Rectal smooth muscle tissue (tissue), 1 donor: ENCODE measurements at regions not wholly inside any gene's neighbourhood (a gene's known extent, or its start where the extent isn't known, plus 50 kb on each side); places are given as distances from the start of the nearest gene placed in this dataset.
"Not testable (repeated sequence)": the region's sequence is repeated elsewhere in the genome, so short reads cannot be mapped to it uniquely, and the experiment has no call there.

ENCODE experiments used
- H3K27ac ChIP-seq: one replicate; pipeline ENCODE4 v1.7.0; 2013; ENCODE audit warnings: low read depth, low read length, inconsistent platforms
- H3K27me3 ChIP-seq: one replicate; pipeline ENCODE4 v1.7.0; 2013; ENCODE audit warnings: low read length; ENCODE audit not compliant: control insufficient read depth, insufficient read depth
- H3K36me3 ChIP-seq: one replicate; pipeline ENCODE4 v1.7.0; 2013; ENCODE audit warnings: low read length; ENCODE audit not compliant: control insufficient read depth, insufficient read depth
- H3K4me1 ChIP-seq: one replicate; pipeline ENCODE4 v1.7.0; 2013; ENCODE audit warnings: low read length; ENCODE audit not compliant: control insufficient read depth, insufficient read depth
- H3K4me3 ChIP-seq: one replicate; pipeline ENCODE4 v1.7.0; 2013; ENCODE audit warnings: low read length
- H3K9ac ChIP-seq: one replicate; pipeline ENCODE4 v1.7.0; 2013; ENCODE audit warnings: low read length

DNA sequence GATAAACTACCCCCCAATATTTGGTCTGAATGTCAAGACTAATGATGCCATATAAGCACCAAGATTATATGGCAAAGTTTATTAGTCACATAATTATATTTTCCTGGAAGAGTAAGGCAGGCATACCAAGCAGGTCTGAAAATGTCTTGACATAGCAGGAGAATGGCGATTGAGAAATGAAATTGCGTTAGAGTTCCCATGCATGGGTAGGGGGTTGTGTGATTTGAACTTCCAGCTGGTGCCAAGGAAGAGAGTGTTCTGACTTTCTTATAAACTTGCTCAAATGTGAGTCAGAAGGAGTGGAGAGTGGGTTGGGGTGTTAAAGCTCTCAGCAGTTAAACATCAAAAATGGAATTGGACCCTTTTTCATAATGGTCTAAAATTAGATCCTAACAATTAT, 1200.6 kb upstream of the ACO1 start:
- Histone ChIP-seq H3K36me3 (no peaks in the 10 kb centered on the region), H3K4me3 (no peak overlapping the region), H3K27ac (no peak overlapping the region), H3K27me3 (no peaks in the 10 kb centered on the region), H3K4me1 (no peaks in the 10 kb centered on the region), H3K9ac (no peak overlapping the region)

DNA sequence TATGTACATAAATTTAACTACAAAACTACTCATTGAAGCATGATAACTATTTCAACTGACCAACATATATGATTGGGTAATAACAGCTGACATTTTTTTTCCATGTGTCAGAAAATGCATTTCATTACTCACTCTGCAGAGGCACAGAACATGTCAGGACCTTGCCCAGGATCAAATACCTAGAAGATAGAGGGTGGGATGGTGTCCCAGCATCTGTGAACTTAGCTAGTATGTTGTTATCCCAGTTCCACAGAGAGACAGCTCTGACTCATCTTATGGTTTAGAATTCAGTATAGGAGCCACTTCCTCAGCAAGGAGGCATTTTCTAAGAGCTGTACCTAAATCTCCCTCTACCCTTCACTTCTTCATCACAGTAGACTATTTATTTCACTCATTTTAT, 1198.6 kb upstream of the ACO1 start:
- Histone ChIP-seq H3K27ac (no peak overlapping the region), H3K36me3 (no peaks in the 10 kb centered on the region), H3K4me3 (no peak overlapping the region), H3K9ac (no peak overlapping the region), H3K4me1 (no peaks in the 10 kb centered on the region), H3K27me3 (no peaks in the 10 kb centered on the region)

DNA sequence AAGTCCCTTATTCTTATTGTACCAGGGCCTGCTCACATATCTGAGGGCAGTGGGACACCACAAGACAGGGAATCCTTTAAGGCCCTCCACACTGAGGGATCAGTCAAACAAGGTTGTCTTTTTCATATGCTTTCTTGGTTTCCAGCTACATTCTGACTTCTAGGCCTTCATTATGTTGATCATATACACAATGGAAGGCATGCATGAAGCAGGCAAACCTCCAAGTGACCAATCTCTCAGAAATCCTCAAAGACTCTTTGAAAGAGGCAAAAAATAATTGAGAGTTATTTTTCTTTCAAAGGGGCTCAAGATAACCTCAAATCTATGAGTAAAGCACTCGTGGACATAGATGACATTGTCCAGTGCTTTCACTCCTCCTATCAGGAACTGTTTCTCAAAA, 1195.9 kb upstream of the ACO1 start:
- no peak overlapping the region for H3K4me3 ChIP-seq

GRCh38 chr9:31210978-31211570, 1173.4 kb upstream of the ACO1 start:
- H3K27me3 ChIP-seq = no peaks in the 10 kb centered on the region
- H3K9ac ChIP-seq = no peak overlapping the region
- H3K36me3 ChIP-seq = no peaks in the 10 kb centered on the region
- no peaks in the 10 kb centered on the region for H3K4me1 ChIP-seq
- H3K4me3 ChIP-seq = no peak overlapping the region
- H3K27ac ChIP-seq = no peak overlapping the region

More for the DNA sequence above, 1195.9 kb upstream of the ACO1 start:
- Histone ChIP-seq H3K36me3 (no peaks in the 10 kb centered on the region), H3K27ac (no peak overlapping the region), H3K9ac (no peak overlapping the region), H3K4me1 (no peaks in the 10 kb centered on the region), H3K27me3 (no peaks in the 10 kb centered on the region)

- not testable (repeated sequence) for H3K36me3 ChIP-seq, H3K4me1 ChIP-seq, H3K9ac ChIP-seq, H3K27me3 ChIP-seq, H3K27ac ChIP-seq, H3K4me3 ChIP-seq
Measured at GRCh38 chr9:31229976-31230375, 1154.5 kb upstream of the ACO1 start.

- Histone ChIP-seq H3K27ac (no peak overlapping the region), H3K4me1 (no peaks in the 10 kb centered on the region), H3K4me3 (no peak overlapping the region), H3K36me3 (no peaks in the 10 kb centered on the region), H3K9ac (no peak overlapping the region), H3K27me3 (no peaks in the 10 kb centered on the region)
Measured at GRCh38 chr9:31232485-31232884, 1152.0 kb upstream of the ACO1 start.

DNA sequence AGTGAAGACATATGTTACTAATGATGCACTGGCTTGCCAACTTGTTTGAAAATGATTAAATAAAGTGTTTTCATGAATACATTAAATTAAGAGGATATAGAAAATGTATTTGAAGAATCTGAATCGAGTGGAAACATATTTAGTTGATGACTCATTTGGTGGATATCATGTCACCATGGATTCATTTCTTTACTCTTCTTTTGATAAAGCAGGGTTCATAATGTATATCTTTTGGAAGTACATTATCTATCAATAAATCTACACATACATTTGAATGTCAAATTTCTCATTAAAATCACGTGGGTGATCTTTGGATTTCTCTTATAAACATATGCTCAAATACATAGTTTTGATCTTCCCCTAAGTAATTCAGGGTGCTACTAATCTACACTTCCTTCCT, 1148.1 kb upstream of the ACO1 start:
- H3K27ac ChIP-seq = no peak overlapping the region
- no peak overlapping the region for H3K4me3 ChIP-seq
- H3K36me3 ChIP-seq = no peaks in the 10 kb centered on the region
- no peaks in the 10 kb centered on the region for H3K27me3 ChIP-seq
- H3K4me1 ChIP-seq = no peaks in the 10 kb centered on the region
- H3K9ac ChIP-seq = no peak overlapping the region

DNA sequence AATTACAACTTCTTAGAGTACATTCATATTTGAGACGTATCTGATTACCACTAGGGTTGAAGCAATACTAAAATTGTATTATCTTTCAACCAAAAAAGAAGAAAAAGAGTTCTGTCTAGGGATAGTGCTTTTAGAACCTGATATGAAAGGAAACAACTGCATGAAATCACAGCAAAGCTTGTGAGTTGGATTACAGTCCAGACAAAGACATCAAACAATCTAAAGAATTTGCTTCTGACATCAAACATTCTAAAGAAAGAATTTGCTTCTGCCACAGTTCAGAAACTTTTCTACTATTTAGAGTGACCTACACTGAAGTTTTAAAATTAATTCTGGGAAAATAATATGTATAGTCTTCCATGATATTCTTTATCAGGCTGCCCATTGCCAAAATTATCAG, 1141.1 kb upstream of the ACO1 start:
- Histone ChIP-seq H3K9ac (no peak overlapping the region), H3K4me1 (no peaks in the 10 kb centered on the region), H3K36me3 (no peaks in the 10 kb centered on the region), H3K27me3 (no peaks in the 10 kb centered on the region), H3K27ac (no peak overlapping the region), H3K4me3 (no peak overlapping the region)

GRCh38 chr9:31248156-31248555, 1136.3 kb upstream of the ACO1 start:
- H3K27me3 ChIP-seq = no peaks in the 10 kb centered on the region
- no peak overlapping the region for H3K27ac ChIP-seq
- no peak overlapping the region for H3K4me3 ChIP-seq
- no peaks in the 10 kb centered on the region for H3K36me3 ChIP-seq
- no peak overlapping the region for H3K9ac ChIP-seq
- H3K4me1 ChIP-seq = no peaks in the 10 kb centered on the region

GRCh38 chr9:31251386-31251785, 1133.1 kb upstream of the ACO1 start:
- Histone ChIP-seq H3K27ac (no peak overlapping the region), H3K27me3 (no peaks in the 10 kb centered on the region), H3K9ac (no peak overlapping the region), H3K36me3 (no peaks in the 10 kb centered on the region), H3K4me1 (no peaks in the 10 kb centered on the region), H3K4me3 (no peak overlapping the region)

DNA sequence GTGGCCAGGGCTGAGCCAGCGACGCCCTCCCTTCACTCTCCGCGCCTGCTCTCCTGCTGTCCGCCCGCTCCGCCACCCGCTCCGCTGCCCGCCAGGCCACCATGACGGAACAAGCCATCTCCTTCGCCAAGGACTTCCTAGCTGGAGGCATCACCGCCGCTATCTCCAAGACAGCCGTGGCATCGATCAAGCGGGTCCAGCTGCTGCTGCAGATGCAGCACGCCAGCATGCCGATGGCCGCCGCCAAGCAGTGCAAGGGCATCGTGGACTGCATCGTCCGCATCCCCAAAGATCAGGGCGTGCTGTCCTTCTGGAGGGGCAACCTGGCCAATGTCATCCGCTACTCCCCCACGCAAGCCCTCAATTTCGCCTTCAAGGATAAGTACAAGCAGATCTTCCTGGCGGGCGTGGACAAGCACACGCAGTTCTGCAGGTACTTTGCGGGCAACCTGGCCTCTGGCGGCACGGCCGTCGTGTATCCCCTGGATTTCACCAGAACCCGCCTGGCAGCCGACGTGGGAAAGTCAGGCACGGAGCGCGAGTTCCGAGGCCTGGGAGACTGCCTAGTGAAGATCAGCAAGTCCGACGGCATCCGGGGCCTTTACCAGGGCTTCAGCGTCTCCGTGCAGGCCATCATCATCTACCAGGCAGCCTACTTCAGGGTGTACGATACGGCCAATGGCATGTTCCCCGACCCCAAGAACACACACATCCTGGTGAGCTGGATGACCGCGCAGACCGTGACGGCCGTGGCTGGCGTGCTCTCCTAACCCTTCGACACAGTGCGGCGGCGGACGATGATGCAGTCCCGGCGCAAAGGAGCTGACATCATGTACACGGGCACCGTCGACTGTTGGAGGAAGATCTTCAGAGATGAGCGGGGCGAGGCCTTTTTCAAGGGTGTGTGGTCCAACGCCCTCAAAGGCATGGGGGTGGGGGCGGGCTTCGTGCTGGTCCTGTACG, 1130.4 kb upstream of the ACO1 start:
- no peak overlapping the region for H3K4me3 ChIP-seq

GRCh38 chr9:31255211-31255610, 1129.2 kb upstream of the ACO1 start:
- Histone ChIP-seq H3K9ac (no peak overlapping the region), H3K27me3 (no peaks in the 10 kb centered on the region), H3K36me3 (no peaks in the 10 kb centered on the region), H3K4me1 (no peaks in the 10 kb centered on the region), H3K4me3 (no peak overlapping the region), H3K27ac (no peak overlapping the region)

More for the DNA sequence above, 1130.4 kb upstream of the ACO1 start:
- H3K27me3 ChIP-seq = no peaks in the 10 kb centered on the region
- no peaks in the 10 kb centered on the region for H3K4me1 ChIP-seq
- H3K27ac ChIP-seq = no peak overlapping the region
- no peak overlapping the region for H3K9ac ChIP-seq
- H3K36me3 ChIP-seq = no peaks in the 10 kb centered on the region

DNA sequence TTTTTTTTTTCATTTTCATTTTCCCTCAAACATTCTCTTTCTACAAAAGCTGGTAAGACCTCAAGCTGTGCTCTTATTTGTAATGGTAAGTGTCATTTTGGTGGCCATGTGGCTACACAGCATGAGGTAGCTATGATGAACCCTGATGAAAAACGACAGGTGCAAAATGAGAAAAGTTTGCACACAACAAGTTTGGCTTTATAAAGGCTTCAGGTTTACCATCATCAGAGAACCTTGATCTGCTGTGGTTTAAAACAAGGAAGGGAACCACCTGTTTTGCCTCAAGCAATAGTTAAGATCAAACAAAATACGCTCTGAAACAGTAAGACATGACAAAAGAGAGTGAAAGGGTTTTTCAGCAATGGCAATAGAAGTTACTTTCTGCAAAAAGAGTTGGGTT, 1124.6 kb upstream of the ACO1 start:
- Histone ChIP-seq H3K4me1 (no peaks in the 10 kb centered on the region), H3K9ac (no peak overlapping the region), H3K27me3 (no peaks in the 10 kb centered on the region), H3K4me3 (no peak overlapping the region), H3K36me3 (no peaks in the 10 kb centered on the region), H3K27ac (no peak overlapping the region)
